Esophagus squamous epithelium (tissue), 5 donors: ENCODE measurements at regions not wholly inside any gene's neighbourhood (a gene's known extent, or its start where the extent isn't known, plus 50 kb on each side); places are given as distances from the start of the nearest gene placed in this dataset.
A peak's percentile ranks its signal among the peaks of the same experiment; 100 is the strongest.
"Not testable (repeated sequence)": the region's sequence is repeated elsewhere in the genome, so short reads cannot be mapped to it uniquely, and the experiment has no call there.

ENCODE experiments used
- DNase-seq: peaks from one replicate; lab custom pipeline; 2025; lab: John Stamatoyannopoulos, UW
- H3K27ac ChIP-seq, 4 donors: fragments of 200-600 bp; sonication (generic); one replicate each; pipeline ENCODE4 v1.5.1; 2016 to 2019; ENCODE audit warnings: mild to moderate bottlenecking in 1 of 4
- H3K27me3 ChIP-seq, 4 donors: fragments of 200-600 bp; sonication (generic); 1 replicate in 3 of 4; 2 replicates in 1 of 4; pipeline versions ENCODE4 v1.5.1 to v1.6.0; 2017 to 2021; ENCODE audit warnings: antibody characterized with exemption in 1 of 4
- H3K36me3 ChIP-seq, 3 donors: fragments of 200-600 bp; sonication (generic); one replicate each; pipeline ENCODE4 v1.5.1; 2016 to 2019
- H3K4me1 ChIP-seq, 3 donors: fragments of 200-600 bp; sonication (generic); one replicate each; pipeline ENCODE4 v1.5.1; 2017 to 2019
- H3K4me3 ChIP-seq, 4 donors: fragments of 200-600 bp; sonication (generic); 1 replicate in 3 of 4; 2 replicates in 1 of 4; pipeline ENCODE4 v1.5.1; 2016 to 2019; ENCODE audit warnings: mild to moderate bottlenecking in 2 of 4, moderate library complexity in 1 of 4
- H3K9me3 ChIP-seq, 3 donors: fragments of 200-600 bp; sonication (generic); one replicate each; pipeline ENCODE4 v1.5.1; 2016 to 2019
- CTCF ChIP-seq, 6 experiments: fragments of 450-650 bp in 4 of 6; fragments of 200-600 bp in 2 of 6; sonication (generic) in 2 of 6; IDR thresholded peaks; one replicate each; pipeline ENCODE4 v1.5.1; 2016 to 2019; ENCODE audit warnings: antibody characterized with exemption in 6 of 6, mild to moderate bottlenecking in 4 of 6, moderate library complexity in 4 of 6
- POLR2A ChIP-seq, 4 donors: fragments of 450-650 bp; IDR thresholded peaks; one replicate each; pipeline ENCODE4 v1.6.1; 2017; ENCODE audit warnings: antibody characterized with exemption in 4 of 4, mild to moderate bottlenecking in 4 of 4, moderate library complexity in 3 of 4
- WGBS, 2 donors: methylation state at CpG; one replicate each; pipeline ENCODE4 v1.1.5; 2018; 5-methylcytosine and 5-hydroxymethylcytosine counted together
- intact Hi-C: fragments of 100-400 bp; cut with DNase I; formaldehyde crosslinking; loops from one replicate; pipeline ENCODE4 v1.15.0; 2022
- donor health status: DM: yes; HTN: yes; CAD: no.

- no peak overlapping the region for H3K4me3 ChIP-seq
- intact Hi-C loops = no loop called here
- WGBS, 2 donors = 56 to 76% methylated on average over 3 of the region's 3 CpGs
These were observed 61.5 kb upstream of the ANXA1 start for GRCh38 chr9:73090214-73090613.

GRCh38 chr9:73089304-73089985, 62.2 kb upstream of the ANXA1 start:
- Histone ChIP-seq H3K4me1 (peaks cover 0 to 8% (median 6%) of the 10 kb centered on the region in 3 donors), H3K27me3 (no peaks in the 10 kb centered on the region), H3K36me3 (no peaks in the 10 kb centered on the region), H3K4me3 (no peak overlapping the region), H3K9me3 (no peaks in the 10 kb centered on the region), H3K27ac (no peak overlapping the region)
- WGBS, 2 donors = 75 to 78% methylated on average over 3 of the region's 3 CpGs
- DNase-seq = no peak
- intact Hi-C loops = loop anchor here (10.0 kb wide), 2 partner anchors 235 to 805 kb away; no protein-coding TSS in a partner anchor
- no peak for TF ChIP-seq CTCF (IDR thresholded peaks at IDR 0.05)
- TF ChIP-seq POLR2A (IDR thresholded peaks at IDR 0.05) = no peak

More at GRCh38 chr9:73090214-73090613, 61.5 kb upstream of the ANXA1 start:
- TF ChIP-seq POLR2A (IDR thresholded peaks at IDR 0.05) (no peak), CTCF (IDR thresholded peaks at IDR 0.05) (no peak)
- H3K9me3 ChIP-seq = no peaks in the 10 kb centered on the region
- no peak overlapping the region for H3K27ac ChIP-seq
- no peaks in the 10 kb centered on the region for H3K27me3 ChIP-seq
- H3K4me1 ChIP-seq = peaks cover 0 to 8% (median 6%) of the 10 kb centered on the region in 3 donors
- no peak for DNase-seq
- H3K36me3 ChIP-seq = no peaks in the 10 kb centered on the region

GRCh38 chr9:73087876-73088275, 63.8 kb upstream of the ANXA1 start:
- H3K27me3 ChIP-seq, H3K4me3 ChIP-seq, H3K27ac ChIP-seq, DNase-seq, H3K9me3 ChIP-seq, H3K4me1 ChIP-seq, H3K36me3 ChIP-seq: not testable (repeated sequence)
- WGBS, 2 donors = 61 to 70% methylated on average over 3 of the region's 4 CpGs
- intact Hi-C loops = loop anchor here (10.0 kb wide), 2 partner anchors 233 to 803 kb away; no protein-coding TSS in a partner anchor

GRCh38 chr9:73083519-73083918, 68.1 kb upstream of the ANXA1 start:
- no peaks in the 10 kb centered on the region for H3K36me3 ChIP-seq
- peaks cover 4 to 21% (median 5%) of the 10 kb centered on the region in 3 donors for H3K4me1 ChIP-seq
- TF ChIP-seq POLR2A (IDR thresholded peaks at IDR 0.05) (no peak), CTCF (IDR thresholded peaks at IDR 0.05) (no peak)
- no peak overlapping the region for H3K27ac ChIP-seq
- no peak for DNase-seq
- H3K27me3 ChIP-seq = no peaks in the 10 kb centered on the region
- H3K9me3 ChIP-seq = no peaks in the 10 kb centered on the region
- H3K4me3 ChIP-seq = no peak overlapping the region
- intact Hi-C loops = loop anchor here (10.0 kb wide), 2 partner anchors 229 to 799 kb away; no protein-coding TSS in a partner anchor

GRCh38 chr9:73081979-73082657, 69.5 kb upstream of the ANXA1 start:
- WGBS, 2 donors = 78 to 86% methylated on average over 2 of the region's 2 CpGs
- intact Hi-C loops = loop anchor here (10.0 kb wide), 2 partner anchors 227 to 797 kb away; no protein-coding TSS in a partner anchor
- no peaks in the 10 kb centered on the region for H3K36me3 ChIP-seq
- DNase-seq = no peak
- H3K27ac ChIP-seq = no peak overlapping the region
- peaks cover 4 to 21% (median 5%) of the 10 kb centered on the region in 3 donors for H3K4me1 ChIP-seq
- H3K9me3 ChIP-seq = no peaks in the 10 kb centered on the region
- no peaks in the 10 kb centered on the region for H3K27me3 ChIP-seq
- H3K4me3 ChIP-seq = no peak overlapping the region
- peak in 5 of 6 experiments; percentile 62 to 80 (median 73) for TF ChIP-seq CTCF (IDR thresholded peaks at IDR 0.05)
- no peak for TF ChIP-seq POLR2A (IDR thresholded peaks at IDR 0.05)
